RCC 7860 (cell line): ENCODE measurements at regions not wholly inside any gene's neighbourhood (a gene's known extent, or its start where the extent isn't known, plus 50 kb on each side); places are given as distances from the start of the nearest gene placed in this dataset.
"Not testable (repeated sequence)": the region's sequence is repeated elsewhere in the genome, so short reads cannot be mapped to it uniquely, and the experiment has no call there.

Experiments used
- DNase-seq: peaks from one replicate; pipeline ENCODE4 v3.0.0-alpha.2; 2015; ENCODE audit warnings: low spot score
- FAIRE-seq: peaks from 2 replicates; lab custom pipeline; 2012; peaks lifted over from hg19 to GRCh38; lab: Jason Lieb, UNC

GRCh38 chr12:13570005-13570694, 373.6 kb downstream of the EMP1 start:
- no peak for DNase-seq
- no peak for FAIRE-seq

GRCh38 chr12:13566292-13566691, 369.8 kb downstream of the EMP1 start:
- no peak for DNase-seq
- FAIRE-seq: no peak

- no peak for DNase-seq
- no peak for FAIRE-seq
Measured at GRCh38 chr12:13564266-13564810, 367.8 kb downstream of the EMP1 start.

GRCh38 chr12:13563743-13564125, 367.2 kb downstream of the EMP1 start:
- FAIRE-seq (no peak), DNase-seq (no peak)

DNA sequence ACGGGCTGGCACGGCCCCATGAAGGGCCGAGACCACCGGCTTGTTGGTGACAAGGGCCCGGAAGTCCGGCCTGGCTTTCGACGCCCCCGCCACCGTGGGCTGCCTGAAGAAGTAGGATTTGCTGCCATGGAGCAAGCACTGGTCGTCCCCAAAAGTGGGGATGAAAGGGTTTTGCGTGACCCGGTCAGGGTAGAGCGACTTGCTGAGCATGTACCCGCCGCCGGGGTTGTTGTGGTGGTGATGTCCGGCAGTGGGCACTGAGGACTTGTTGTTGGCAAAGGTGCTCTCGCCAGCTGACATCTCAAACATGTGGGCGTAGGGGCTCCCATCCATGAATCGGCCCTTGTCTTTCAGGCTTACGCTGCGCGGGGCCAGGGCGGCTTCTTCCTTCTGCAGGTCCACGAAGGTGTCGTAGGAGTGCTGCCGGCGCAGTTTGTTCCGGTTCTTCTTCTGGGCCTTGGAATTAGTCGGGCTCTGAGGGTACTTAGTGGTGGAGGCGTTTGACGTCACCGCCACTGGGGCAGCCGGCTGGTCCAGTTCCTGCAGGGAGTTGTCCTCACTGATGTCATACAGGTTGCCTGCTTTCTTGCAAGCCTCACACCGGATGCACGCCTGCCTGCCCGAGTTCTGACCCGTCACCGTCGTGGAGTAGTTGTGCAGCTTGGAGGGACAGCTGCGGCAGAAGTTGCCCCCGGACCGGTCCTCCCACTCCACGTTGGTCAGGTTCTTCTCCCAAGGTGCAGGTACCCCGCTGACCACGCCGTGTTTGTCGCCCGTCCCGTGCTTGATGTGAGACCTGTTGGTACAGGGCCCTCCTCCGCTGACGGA, 366.6 kb downstream of the EMP1 start:
- no peak for DNase-seq
- FAIRE-seq: no peak

- DNase-seq (no peak), FAIRE-seq (no peak)
Measured at GRCh38 chr12:13561923-13562322, 365.4 kb downstream of the EMP1 start.

DNA sequence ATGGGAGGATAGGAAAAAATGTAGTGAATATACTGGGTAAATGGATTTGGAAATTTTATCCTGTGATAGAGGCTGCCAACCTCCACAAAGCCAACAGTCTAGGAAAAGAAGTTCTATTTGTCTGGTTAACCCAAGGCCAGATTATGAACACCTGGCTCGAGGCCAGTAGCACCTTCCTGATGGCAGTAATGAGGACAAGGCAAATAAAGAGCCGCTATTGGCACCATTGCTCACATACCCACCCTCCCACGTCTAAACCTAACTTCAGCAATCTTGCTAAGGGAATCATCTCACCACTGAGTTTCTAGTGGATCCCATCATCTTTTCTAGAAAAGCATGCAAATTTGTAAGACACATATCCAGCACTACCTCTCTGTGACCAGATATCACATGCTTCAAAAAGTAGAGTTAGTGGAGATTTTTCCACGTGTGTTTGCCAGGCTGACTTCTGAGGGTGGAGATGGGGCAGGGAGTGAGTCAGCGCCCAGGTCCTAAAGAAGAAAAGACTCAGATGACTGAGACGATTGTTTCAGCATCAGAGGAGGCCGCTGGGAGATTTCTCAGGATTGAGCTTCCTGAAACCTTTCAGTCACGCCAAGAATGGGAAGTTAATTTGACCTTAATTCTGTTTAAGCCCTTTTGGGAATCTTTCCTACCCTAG, 362.9 kb downstream of the EMP1 start:
- DNase-seq (no peak), FAIRE-seq (no peak)

GRCh38 chr12:13552830-13553229, 356.3 kb downstream of the EMP1 start:
- no peak for FAIRE-seq
- DNase-seq: no peak

- DNase-seq (no peak), FAIRE-seq (no peak)
Measured at GRCh38 chr12:13547283-13547682, 350.8 kb downstream of the EMP1 start.

DNA sequence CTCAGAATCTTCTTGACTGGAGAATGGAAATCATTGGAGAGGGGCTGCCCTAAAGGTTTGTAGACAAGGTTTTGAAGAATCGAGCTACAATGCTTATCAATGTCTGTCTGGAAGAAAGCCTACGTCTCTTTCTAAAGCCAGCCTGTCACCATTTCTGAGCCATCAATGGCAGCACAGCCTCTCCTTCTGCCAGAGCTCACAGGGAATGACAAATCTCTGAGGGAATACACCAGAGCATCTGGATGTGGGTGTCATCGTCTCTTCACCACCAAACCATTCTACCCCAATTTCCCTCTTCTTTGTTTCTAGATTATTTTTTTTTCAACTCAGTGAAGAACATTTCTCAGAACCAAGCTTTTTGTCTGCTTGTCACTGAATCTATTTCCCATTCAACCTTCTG, 349.7 kb downstream of the EMP1 start:
- no peak for FAIRE-seq
- no peak for DNase-seq

GRCh38 chr12:13539051-13539450, 342.5 kb downstream of the EMP1 start:
- DNase-seq (no peak), FAIRE-seq (no peak)

- FAIRE-seq: no peak
- no peak for DNase-seq
Measured at GRCh38 chr12:13538136-13538535, 341.6 kb downstream of the EMP1 start.

- FAIRE-seq (no peak), DNase-seq (no peak)
Measured at GRCh38 chr12:13537623-13538022, 341.1 kb downstream of the EMP1 start.

DNA sequence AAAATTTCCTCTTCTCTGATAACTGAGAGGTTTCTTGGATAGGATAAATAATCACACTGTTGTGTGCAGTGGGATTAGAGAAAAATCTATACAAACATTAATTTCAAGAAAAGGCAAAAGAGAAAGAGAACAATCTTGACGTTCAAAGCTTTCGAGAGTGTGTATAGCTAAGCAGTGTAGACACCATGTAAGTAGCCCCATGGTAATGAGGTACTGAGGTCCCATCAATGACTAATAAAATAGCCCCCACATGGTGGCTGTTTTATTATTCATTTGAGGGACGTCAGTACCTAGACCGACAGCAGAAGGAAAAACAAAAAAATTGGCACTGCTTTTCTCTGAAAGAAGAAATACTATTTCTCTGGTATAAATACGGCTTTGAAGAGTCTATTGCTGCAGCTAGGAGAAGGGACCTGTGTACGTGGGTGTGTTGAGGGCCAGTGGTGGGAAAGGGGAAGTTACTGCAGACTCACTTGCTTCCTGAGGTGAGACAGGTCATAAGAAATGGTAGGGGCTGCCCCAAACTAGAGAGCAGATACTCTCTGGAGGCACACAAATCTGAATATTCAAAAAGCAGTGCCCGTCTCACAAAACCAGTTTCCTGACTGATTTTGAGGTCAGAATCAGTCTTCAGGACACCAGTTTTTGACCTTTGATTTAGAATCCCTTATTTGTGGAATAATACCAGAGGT, 339.8 kb downstream of the EMP1 start:
- FAIRE-seq: no peak
- DNase-seq: no peak

DNA sequence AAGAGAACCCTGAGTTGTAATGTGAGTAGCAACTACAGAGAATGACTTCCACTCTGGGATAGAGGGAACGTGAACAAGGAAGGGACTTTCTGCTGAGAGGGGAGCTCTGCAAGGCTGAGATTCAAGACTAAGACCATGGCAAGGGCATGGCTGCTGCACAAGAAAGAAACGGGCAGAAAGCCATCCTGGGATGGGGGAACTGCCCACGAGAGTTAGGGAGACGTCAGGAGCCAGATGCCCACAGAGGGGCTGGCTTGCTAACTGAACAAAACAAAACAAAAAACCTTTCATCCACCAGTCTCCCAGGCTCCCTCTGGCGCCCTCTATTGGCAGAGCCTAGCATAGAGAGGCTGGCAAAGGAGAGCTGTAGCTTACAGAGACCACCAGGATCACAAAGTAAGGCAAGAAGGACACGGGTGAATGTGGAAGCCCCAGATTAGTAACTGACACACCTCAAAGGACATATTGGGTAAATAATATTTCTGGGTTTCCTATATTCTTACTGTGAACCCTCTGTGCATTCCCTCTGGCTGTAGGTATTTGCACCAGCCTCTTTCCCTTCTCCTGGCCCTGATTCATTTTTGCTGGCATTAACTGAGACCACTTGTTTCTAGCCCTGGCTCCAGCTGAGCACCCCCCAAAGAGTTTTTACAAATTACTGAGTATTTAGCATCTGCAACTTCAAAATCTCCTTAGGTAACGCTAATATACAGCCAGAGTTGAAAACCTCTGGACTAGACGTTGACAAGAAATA, 338.3 kb downstream of the EMP1 start:
- no peak for DNase-seq

GRCh38 chr12:13534242-13534641, 337.7 kb downstream of the EMP1 start:
- DNase-seq (no peak), FAIRE-seq (no peak)

More for the DNA sequence above, 338.3 kb downstream of the EMP1 start:
- FAIRE-seq: no peak

- DNase-seq (no peak), FAIRE-seq (no peak)
Measured at GRCh38 chr12:13530966-13531365, 334.4 kb downstream of the EMP1 start.

DNA sequence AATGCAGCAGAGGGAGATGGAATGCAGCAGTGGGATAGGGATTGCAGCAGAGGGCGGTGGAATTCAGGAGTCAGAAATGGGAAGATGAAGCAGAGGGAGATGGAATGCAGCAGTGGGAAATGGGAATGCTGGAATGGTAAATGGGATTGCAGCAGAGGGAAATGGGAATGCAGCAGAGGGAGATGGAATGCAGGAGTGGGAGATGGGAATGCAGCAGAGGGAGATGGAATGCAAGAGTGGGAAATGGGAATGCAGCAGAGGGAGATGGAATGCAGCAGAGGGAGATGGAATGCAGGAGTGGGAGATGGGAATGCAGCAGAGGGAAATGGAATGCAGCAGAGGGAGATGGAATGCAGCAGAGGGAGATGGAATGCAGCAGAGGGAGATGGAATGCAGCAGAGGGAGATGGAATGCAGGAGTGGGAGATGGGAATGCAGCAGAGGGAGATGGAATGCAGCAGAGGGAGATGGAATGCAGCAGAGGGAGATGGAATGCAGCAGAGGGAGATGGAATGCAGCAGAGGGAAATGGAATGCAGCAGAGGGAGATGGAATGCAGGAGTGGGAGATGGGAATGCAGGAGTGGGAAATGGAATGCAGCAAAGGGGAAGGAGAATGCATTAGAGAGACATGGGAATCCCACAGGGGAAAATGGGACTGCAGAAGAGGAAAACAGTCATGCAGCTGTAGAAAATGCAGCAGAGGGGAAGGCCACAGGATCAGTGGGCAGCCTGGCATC, 329.8 kb downstream of the EMP1 start:
- DNase-seq, FAIRE-seq: not testable (repeated sequence)

GRCh38 chr12:13523536-13524307, 327.2 kb downstream of the EMP1 start:
- no peak for DNase-seq
- no peak for FAIRE-seq
